ENCODE measurements at regions not wholly inside any gene's neighbourhood (a gene's known extent, or its start where the extent isn't known, plus 50 kb on each side); places are given as distances from the start of the nearest gene placed in this dataset.

GRCh38 chr5:106727071-106727470, 943.7 kb downstream of the EFNA5 start:
- TF ChIP-seq EP300 (IDR thresholded peaks at IDR 0.05) (no peak), POLR2A (IDR thresholded peaks at IDR 0.05) (no peak)
